PFSK-1 (cell line): ENCODE measurements at regions not wholly inside any gene's neighbourhood (a gene's known extent, or its start where the extent isn't known, plus 50 kb on each side); places are given as distances from the start of the nearest gene placed in this dataset.

ENCODE experiments used
- POLR2AphosphoS5 ChIP-seq: IDR thresholded peaks from 2 replicates; pipeline ENCODE4 v1.6.1; 2012; ENCODE audit warnings: low read depth, mild to moderate bottlenecking, control low read depth, low read length, moderate library complexity
- REST ChIP-seq, 2 experiments: IDR thresholded peaks; 2 replicates each; pipeline versions ENCODE4 v1.6.1 to v1.8.0; 2011 to 2012; ENCODE audit warnings: low read depth in 2 of 2, low read length in 2 of 2, control low read depth in 1 of 2, inconsistent platforms in 1 of 2, mild to moderate bottlenecking in 1 of 2, moderate library complexity in 1 of 2; ENCODE audit not compliant: insufficient read depth in 1 of 2
- SIN3A ChIP-seq: IDR thresholded peaks from 2 replicates; pipeline ENCODE4 v1.6.1; 2012; ENCODE audit warnings: mild to moderate bottlenecking, low read length, moderate library complexity, borderline replicate concordance; ENCODE audit not compliant: insufficient read depth
- TAF1 ChIP-seq: IDR thresholded peaks from 2 replicates; pipeline ENCODE4 v1.6.1; 2012; ENCODE audit warnings: low read length, control low read depth, borderline replicate concordance; ENCODE audit not compliant: insufficient read depth

- TF ChIP-seq POLR2AphosphoS5 (no peak), TAF1 (no peak), SIN3A (no peak), REST (IDR thresholded peaks at IDR 0.05; ENCODE audit: insufficient read depth in 1 of 2, low read depth in 2 of 2, low read length in 2 of 2) (no peak)
Measured at GRCh38 chr13:107347641-107348369, 779.9 kb upstream of the ARGLU1 start.
